DOHH2 (cell line): ENCODE measurements at regions not wholly inside any gene's neighbourhood (a gene's known extent, or its start where the extent isn't known, plus 50 kb on each side); places are given as distances from the start of the nearest gene placed in this dataset.

Experiments
- CTCF ChIP-seq: fragments of 200-600 bp; sonication (generic); IDR thresholded peaks from one replicate; pipeline ENCODE4 v1.5.1; 2014; ENCODE audit warnings: antibody characterized with exemption, mild to moderate bottlenecking, low read depth, low read length; ENCODE audit not compliant: poor library complexity, severe bottlenecking
- EZH2phosphoT487 ChIP-seq: fragments of 200-600 bp; sonication (generic); IDR thresholded peaks from 2 replicates; pipeline ENCODE4 v1.6.1; 2017; ENCODE audit warnings: borderline replicate concordance, mild to moderate bottlenecking, antibody characterized with exemption, low read length, moderate library complexity, mixed read lengths

GRCh38 chrX:128929271-128930057, 593.8 kb downstream of the SMARCA1 start:
- TF ChIP-seq CTCF (no peak), EZH2phosphoT487 (no peak)
